ENCODE measurements at regions not wholly inside any gene's neighbourhood (a gene's known extent, or its start where the extent isn't known, plus 50 kb on each side); places are given as distances from the start of the nearest gene placed in this dataset.

- no peak for DNase-seq
- no peaks in the 10 kb centered on the region for H3K36me3 ChIP-seq
- no peaks in the 10 kb centered on the region for H3K9me3 ChIP-seq
- H3K27ac ChIP-seq, result no peak overlapping the region
- H3K4me1 ChIP-seq, result peaks cover 0 to 9% (median 0%) of the 10 kb centered on the region in 6 donors
- intact Hi-C loops (cut with DNase I; ENCODE audit: low total_unique reads), result no loop called here
- WGBS, 5 donors, result 60 to 75% (median 68%) methylated on average over 4 of the region's 4 CpGs
- no peak overlapping the region for H3K4me3 ChIP-seq
- no peak for TF ChIP-seq POLR2AphosphoS5 (IDR thresholded peaks at IDR 0.05)
- TF ChIP-seq CTCF (IDR thresholded peaks at IDR 0.05 in 8 of 11, conservative IDR thresholded peaks at IDR 0.05 in 3 of 11), result no peak
- no peak for TF ChIP-seq POLR2A (IDR thresholded peaks at IDR 0.05)
- no peaks in the 10 kb centered on the region for H3K27me3 ChIP-seq (replicated peaks in 1 of 7)
These were observed 356.5 kb upstream of the ATP2B1 start for GRCh38 chr12:90064852-90065801.

- Histone ChIP-seq H3K27ac (no peak overlapping the region), H3K36me3 (no peaks in the 10 kb centered on the region), H3K27me3 (replicated peaks in 1 of 7) (no peaks in the 10 kb centered on the region), H3K9me3 (no peaks in the 10 kb centered on the region), H3K4me1 (peaks cover 0 to 12% (median 0%) of the 10 kb centered on the region in 6 donors), H3K4me3 (no peak overlapping the region)
- WGBS, 5 donors, result 68 to 81% (median 76%) methylated on average over 4 of the region's 4 CpGs
- no peak for TF ChIP-seq POLR2A (IDR thresholded peaks at IDR 0.05)
- no peak for TF ChIP-seq POLR2AphosphoS5 (IDR thresholded peaks at IDR 0.05)
- no peak for TF ChIP-seq CTCF (IDR thresholded peaks at IDR 0.05 in 8 of 11, conservative IDR thresholded peaks at IDR 0.05 in 3 of 11)
- intact Hi-C loops (cut with DNase I; ENCODE audit: low total_unique reads), result no loop called here
- no peak for DNase-seq
These were observed 354.2 kb upstream of the ATP2B1 start for GRCh38 chr12:90062799-90063198.

- H3K4me3 ChIP-seq, result no peak overlapping the region
- WGBS, 5 donors, result 94 to 100% (median 96%) methylated on average over 2 of the region's 2 CpGs
- TF ChIP-seq POLR2AphosphoS5 (IDR thresholded peaks at IDR 0.05), result no peak
- TF ChIP-seq CTCF (IDR thresholded peaks at IDR 0.05 in 8 of 11, conservative IDR thresholded peaks at IDR 0.05 in 3 of 11), result no peak
- no peak for TF ChIP-seq POLR2A (IDR thresholded peaks at IDR 0.05)
- DNase-seq, result no peak
- no peak overlapping the region for H3K27ac ChIP-seq
- no peaks in the 10 kb centered on the region for H3K27me3 ChIP-seq (replicated peaks in 1 of 7)
- no peaks in the 10 kb centered on the region for H3K9me3 ChIP-seq
- intact Hi-C loops (cut with DNase I; ENCODE audit: low total_unique reads), result no loop called here
- H3K4me1 ChIP-seq, result peaks cover 0 to 12% (median 0%) of the 10 kb centered on the region in 6 donors
- no peaks in the 10 kb centered on the region for H3K36me3 ChIP-seq
These were observed 353.2 kb upstream of the ATP2B1 start for GRCh38 chr12:90061809-90062208.

- DNase-seq, result no peak
- WGBS, 5 donors, result 53 to 93% (median 77%) methylated on average over 1 of the region's 1 CpG
These were observed 351.4 kb upstream of the ATP2B1 start for GRCh38 chr12:90060031-90060430.

More at GRCh38 chr12:90060031-90060430, 351.4 kb upstream of the ATP2B1 start:
- Histone ChIP-seq H3K4me3 (no peak overlapping the region), H3K9me3 (no peaks in the 10 kb centered on the region), H3K36me3 (no peaks in the 10 kb centered on the region), H3K4me1 (peaks cover 0 to 8% (median 0%) of the 10 kb centered on the region in 6 donors), H3K27me3 (replicated peaks in 1 of 7) (no peaks in the 10 kb centered on the region), H3K27ac (no peak overlapping the region)
- TF ChIP-seq POLR2AphosphoS5 (IDR thresholded peaks at IDR 0.05) (no peak), CTCF (IDR thresholded peaks at IDR 0.05 in 8 of 11, conservative IDR thresholded peaks at IDR 0.05 in 3 of 11) (no peak), POLR2A (IDR thresholded peaks at IDR 0.05) (no peak)
- intact Hi-C loops (cut with DNase I; ENCODE audit: low total_unique reads), result no loop called here

Measured in spleen (tissue), 11 donors.